ENCODE measurements at regions not wholly inside any gene's neighbourhood (a gene's known extent, or its start where the extent isn't known, plus 50 kb on each side); places are given as distances from the start of the nearest gene placed in this dataset.
"Not testable (repeated sequence)": the region's sequence is repeated elsewhere in the genome, so short reads cannot be mapped to it uniquely, and the experiment has no call there.

DNA sequence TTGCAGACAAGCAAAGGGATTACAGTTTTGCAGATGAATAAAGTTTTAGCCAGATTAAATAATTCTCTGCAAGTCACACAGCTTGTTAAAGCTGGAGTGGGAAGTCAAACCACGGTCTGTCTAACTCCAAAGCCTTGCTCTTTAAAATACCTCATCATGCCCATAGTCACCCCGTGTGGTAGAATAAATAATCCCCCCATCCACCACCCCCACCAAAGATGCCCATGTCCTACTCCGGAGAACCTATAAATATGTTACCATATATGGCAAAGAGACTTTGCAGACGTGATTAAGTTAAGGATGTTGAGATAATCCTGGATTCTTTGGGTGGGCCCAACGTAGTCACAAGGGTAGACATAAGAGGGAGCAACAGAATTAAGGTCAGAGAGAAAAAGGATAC, 118.7 kb downstream of the BEND2 start:
- intact Hi-C loops (cut with micrococcal nuclease) = no loop called here
- ATAC-seq (no peak), DNase-seq (no peak)

DNA sequence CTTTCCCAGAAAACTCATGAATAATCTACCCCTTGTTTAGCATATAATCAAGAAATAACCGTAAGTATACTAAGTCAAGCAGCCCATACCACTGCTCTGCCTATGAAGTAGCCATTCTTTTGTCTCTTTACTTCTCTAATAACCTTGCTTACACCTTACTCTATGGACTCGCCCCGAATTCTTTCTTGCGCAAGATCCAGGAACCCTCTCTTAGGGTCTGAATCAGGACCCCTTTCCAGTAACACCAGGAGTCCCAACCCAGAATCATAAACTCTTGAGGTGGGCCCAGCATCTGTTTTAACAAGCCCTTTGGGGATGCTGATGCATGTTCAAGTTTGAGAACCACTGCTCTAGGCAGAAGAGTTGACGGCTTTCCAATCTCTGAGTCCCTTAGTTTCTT, 119.6 kb downstream of the BEND2 start:
- intact Hi-C loops (cut with micrococcal nuclease) = no loop called here
- DNase-seq = no peak
- no peak for ATAC-seq

DNA sequence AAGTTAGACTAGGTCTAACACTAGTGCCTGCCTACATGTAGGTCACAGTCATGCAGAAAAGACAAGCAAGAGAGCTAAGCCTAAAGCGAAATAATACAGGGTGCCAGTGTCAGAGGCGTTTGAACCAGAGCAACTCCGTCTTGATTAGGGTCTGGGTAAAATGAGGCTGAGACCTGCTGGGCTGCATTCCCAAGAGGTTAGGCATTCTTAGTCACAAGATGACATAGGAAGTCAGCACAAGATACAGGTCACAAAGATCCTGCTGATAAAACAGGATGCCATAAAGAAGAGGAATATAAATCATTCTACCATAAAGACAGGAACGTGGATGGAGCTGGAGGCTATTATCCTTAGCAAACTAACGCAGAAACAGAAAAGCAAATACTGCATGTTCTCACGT, 120.9 kb downstream of the BEND2 start:
- no peak for ATAC-seq
- no peak for DNase-seq
- intact Hi-C loops (cut with micrococcal nuclease) = no loop called here

DNA sequence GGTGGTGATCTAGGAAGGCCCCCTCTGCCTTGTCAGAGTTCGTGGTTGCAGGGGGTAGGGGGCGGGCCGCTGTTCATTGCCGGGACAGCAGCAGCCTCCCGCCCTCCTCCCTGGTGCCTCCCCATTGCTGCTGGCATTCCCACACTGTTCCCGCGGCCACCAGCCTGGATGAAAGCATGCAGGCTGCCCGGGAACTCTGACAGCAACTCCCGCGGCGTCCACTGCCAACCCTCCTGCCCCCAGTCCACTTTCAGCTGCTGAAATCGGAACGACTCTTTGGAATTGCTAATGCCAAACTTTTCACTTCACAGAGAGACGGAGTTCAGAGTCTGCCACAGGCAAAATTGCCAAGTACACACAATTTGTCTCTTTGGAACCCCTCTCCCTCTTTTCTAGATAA, 121.9 kb downstream of the BEND2 start:
- ATAC-seq (peak; percentile 86), DNase-seq (peak; percentile 57)
- intact Hi-C loops (cut with micrococcal nuclease) = no loop called here

DNA sequence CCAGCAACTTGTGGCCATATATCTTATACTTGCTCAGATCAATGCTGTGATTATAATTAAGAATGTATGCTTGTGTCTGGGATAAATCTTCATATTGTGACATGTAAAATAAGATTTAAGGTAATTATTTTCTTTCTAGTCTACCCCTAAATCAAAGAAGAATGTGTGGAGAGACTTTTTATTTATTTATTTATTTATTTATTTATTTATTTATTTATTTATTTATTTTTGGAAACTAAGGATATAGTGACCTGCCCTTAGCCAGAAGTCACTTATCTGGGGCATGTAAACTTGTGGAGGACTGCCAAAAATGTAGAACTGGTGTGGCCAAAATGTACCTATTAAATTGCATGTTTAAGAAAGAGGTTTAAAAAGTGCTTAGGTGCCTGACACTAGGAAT, 144.3 kb downstream of the BEND2 start:
- no peak for DNase-seq
- no peak for ATAC-seq
- intact Hi-C loops (cut with micrococcal nuclease) = no loop called here

DNA sequence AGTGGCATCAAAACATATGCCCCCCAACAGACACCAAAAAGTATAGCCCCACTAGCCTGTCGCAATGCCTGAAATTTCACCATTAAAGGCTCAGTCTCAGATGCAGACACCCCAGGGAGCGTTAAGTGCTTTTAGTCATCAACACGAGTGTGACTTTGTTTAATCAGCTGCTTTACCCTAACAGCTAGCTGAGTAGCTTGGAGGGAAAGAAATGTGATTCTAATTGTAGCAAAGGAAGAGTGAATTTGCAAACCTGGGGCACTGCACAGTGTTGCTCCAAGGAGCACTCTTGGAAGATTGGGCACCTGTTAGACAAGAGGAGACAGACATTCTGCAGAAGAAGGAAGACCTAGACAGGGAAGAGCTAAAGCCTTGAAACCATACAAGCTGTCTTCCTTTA, 145.1 kb downstream of the BEND2 start:
- no peak for ATAC-seq
- intact Hi-C loops (cut with micrococcal nuclease) = no loop called here
- no peak for DNase-seq

DNA sequence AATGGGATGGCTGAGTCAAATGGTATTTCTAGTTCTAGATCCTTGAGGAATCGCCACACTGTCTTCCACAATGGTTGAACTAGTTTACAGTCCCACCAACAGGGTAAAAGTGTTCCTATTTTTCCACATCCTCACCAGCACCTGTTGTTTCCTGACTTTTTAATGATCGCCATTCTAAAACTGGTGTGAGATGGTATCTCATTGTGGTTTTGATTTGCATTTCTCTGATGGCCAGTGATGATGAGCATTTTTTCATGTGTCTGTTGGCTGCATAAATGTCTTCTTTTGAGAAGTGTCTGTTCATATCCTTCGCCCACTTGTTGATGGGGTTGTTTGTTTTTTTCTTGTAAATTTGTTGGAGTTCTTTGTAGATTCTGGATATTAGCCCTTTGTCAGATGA, 152.6 kb downstream of the BEND2 start:
- intact Hi-C loops (cut with micrococcal nuclease); DNase-seq; ATAC-seq: not testable (repeated sequence)

DNA sequence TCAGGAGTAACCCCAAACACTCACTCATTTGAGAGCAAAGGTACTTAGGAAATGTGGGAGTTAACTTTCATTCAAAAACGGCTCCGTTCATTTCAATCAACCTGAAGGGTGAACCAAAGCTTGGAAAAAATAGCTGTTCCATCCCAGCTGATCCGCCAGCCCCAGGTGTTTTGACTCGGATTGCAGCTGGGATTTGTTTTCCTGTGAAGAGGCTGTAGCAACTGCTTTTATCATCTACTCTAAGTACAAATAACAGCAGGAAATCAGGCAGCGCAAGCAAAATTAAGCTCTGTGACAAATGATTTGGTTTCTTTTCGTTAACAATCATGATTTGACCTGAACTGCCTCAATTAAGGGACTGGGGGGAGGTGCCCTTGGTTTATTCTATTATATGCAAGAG, 154.7 kb downstream of the BEND2 start:
- DNase-seq (no peak), ATAC-seq (no peak)
- intact Hi-C loops (cut with micrococcal nuclease) = no loop called here

DNA sequence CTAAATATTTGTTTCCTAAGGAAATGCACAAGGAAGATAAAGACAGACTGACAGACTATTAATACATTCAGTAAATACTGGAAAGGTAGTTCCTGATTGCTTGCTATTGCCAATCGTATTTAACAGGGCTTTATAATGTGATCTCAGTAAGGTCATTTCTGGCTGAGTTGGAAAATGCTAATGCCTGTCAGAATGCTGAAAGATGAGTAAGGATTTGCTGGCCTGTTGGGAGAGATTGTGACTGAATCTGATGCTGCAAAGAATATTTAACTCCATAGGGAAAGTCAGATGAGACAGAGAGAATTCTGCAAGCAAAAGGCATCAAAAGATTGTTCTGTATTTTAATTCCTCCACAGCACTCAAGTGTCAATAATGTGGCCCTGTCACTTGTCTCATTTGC, 169.0 kb downstream of the BEND2 start:
- intact Hi-C loops (cut with micrococcal nuclease) = no loop called here
- ATAC-seq = no peak

DNA sequence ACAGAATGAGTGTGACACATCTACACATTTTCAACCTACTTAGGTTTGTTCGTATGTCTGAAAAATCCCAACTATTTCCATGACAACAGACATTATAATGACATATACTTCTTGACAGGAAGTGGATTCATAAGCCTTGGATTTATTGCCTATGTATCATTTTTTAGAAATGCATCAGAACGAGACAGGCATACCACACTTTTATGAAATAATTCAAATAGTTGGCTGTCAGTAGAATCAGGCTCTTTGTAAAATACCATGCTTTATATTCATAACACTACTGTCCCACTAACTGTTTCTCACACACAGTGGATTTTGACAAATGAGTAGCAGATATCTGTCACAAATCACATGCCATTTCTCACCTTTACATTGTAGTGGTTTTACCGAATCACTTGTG, 173.2 kb downstream of the BEND2 start:
- intact Hi-C loops (cut with micrococcal nuclease) = no loop called here
- DNase-seq (no peak), ATAC-seq (no peak)

More for the DNA sequence above, 169.0 kb downstream of the BEND2 start:
- DNase-seq = no peak

DNA sequence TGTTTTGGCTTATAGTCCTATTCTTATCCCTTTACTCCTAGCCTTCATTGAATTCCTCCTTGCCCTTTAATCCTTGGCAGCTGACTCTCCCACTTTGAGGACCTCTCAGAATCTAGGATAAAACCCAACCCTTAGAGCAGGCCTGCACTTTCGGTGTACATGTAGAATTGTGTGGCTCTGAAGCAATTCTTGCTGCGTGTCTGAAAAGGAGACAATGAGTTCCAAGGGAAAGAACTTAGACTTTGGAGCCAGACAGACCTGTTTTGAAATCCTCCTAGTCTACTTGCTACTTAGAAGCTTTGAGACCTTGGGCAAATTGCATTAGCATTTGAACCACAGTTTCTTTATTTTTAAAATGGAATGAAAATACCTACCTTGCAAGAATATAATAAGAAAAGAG, 175.2 kb downstream of the BEND2 start:
- ATAC-seq = no peak
- intact Hi-C loops (cut with micrococcal nuclease) = no loop called here
- no peak for DNase-seq

DNA sequence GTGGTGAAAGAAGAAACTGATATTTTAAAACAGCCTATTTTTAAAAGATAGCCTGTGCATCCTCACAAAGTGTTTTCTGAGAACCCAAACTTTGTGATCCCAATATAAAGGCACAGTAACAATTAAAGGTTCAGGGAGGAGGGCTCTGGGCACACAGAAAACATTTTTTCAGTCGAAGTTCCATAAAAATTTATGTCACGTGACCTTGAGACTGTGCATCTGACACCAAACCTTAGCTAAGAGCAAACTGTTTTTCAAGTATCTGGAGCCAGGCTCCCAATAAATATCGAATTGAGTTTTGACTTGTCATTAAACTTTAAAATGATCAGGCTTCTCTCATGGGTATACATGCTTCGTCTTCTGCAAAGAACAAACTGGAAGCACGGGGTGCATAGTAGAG, 177.9 kb downstream of the BEND2 start:
- intact Hi-C loops (cut with micrococcal nuclease) = no loop called here
- no peak for ATAC-seq
- no peak for DNase-seq

DNA sequence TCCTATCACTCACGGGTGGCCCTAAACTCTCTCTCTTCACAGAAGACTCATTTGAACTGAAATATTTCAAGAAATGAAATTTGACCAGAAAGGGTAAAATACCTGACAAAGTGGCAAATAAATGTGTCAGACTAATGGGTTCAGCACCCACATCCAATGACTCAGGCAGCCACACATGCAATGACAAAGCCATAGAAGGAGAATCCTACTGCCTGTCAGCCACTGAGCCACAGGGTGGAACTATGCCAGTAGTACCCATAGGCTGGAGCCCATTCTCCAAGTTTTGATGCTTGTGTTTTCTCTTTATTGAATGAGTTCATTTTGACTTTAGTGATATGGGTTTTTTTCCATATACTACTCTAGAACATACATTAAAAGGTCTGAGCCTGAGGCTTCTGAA, 179.0 kb downstream of the BEND2 start:
- intact Hi-C loops (cut with micrococcal nuclease) = no loop called here
- ATAC-seq (no peak), DNase-seq (no peak)

DNA sequence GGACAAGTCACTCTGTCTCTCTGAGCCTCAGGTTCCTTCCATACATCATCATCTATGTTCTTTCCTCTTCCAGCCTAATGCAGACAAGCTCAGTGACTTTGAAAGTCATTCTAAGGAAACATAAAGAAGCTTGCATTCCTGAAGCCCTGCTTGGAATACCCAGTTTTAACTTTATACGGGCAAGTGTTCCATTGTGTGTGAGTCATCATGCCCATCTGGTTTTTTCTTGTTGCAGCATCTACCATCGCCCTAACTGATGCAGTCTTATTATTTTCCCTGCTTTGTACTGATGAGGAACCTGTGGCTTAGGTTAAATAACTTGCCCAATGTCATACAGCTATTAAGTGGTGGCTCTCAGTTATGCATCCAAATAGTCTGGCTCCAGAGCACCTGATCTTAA, 177.9 kb upstream of the RAI2 start:
- no peak for ATAC-seq
- intact Hi-C loops (cut with micrococcal nuclease) = no loop called here
- no peak for DNase-seq

DNA sequence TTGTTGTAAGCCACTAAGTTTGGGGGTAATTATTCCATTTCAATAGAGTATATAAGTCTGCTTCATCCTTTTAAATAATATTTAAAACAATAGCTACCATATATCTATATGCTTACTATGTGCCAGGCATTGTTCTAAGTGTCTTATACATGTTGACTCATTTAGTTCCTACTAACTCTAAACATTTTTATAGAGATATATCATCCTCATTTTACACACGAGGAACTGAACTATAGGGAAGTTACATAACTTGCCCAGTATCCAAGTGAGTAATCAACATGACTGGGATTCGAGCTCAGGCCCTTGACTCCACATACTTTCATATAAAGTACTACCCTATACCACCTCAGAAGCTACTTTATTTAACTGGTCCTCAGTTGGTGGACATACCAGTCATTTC, 175.3 kb upstream of the RAI2 start:
- no peak for DNase-seq
- intact Hi-C loops (cut with micrococcal nuclease) = no loop called here
- ATAC-seq = no peak

DNA sequence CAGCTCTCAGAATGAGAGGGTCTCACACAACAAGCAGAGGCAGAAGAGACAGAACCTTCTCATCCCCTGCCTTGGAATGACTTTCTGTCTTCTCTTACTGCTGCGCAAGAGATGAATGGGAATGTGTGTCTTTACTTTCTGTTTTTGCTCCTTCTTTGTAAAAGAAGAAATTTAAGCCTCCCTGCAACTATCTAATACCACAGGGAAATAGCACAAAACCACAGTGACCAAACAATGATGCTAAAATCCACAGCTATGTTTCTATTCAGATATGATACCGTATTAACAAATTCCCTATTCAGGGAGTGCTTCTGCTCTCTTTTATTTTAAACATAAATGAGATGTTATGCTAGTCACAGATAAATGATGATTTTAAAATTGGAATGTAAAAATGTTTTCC, 173.8 kb upstream of the RAI2 start:
- intact Hi-C loops (cut with micrococcal nuclease) = no loop called here

DNA sequence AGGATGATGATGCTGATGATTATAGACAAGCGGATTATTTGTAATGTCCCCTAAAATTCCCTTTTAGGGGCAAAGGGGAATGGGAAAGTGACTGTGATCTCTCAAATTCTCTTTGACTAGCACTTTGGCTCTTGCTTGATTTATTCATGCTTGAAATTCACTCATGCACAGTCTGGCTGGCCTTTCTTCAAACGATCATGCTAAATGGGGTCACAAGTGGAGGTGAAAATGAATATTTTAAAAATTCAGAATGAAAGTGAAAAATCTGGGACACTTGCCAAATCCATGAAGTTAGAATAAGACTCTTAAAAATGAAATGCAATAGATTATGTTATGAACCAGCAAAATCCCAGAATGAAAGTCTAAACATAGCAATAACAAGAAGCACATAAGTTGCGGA, 173.4 kb upstream of the RAI2 start:
- ATAC-seq (no peak), DNase-seq (no peak)
- intact Hi-C loops (cut with micrococcal nuclease) = no loop called here

More for the DNA sequence above, 173.8 kb upstream of the RAI2 start:
- ATAC-seq (no peak), DNase-seq (no peak)

DNA sequence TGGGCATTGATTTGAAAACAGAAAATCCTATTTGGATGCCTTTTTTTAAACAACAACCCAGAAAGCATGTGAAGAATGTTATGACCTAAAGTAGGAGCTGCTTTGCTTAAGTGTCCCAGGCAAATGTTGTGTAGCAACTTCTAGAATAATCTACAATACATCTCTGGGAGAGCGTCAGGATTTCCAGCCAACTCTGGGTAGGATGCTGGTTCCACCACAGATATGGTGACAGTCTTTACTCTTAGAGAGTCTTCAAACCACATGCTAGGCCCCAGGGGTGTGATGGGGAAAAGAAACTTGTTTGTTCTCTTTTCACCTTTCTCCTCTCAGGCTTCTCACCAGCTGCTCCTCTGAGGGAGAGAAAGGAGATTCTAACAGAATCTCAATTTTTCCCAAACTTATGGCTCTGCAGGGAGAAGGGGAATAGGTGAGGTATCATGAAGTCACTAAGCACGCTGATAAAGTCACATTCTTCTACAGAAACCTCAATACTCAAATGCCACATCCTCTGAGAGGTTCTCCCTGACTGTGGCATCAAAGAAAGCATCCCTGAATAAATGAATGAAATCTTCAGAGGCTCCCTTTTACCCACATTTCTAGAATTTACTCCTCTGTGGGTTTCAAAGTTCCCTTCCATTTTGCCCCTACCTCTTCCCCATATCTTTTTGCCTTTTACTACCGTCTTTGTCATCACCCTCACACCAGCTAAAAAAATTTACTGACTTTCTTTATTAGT, 171.6 kb upstream of the RAI2 start:
- intact Hi-C loops (cut with micrococcal nuclease) = no loop called here

DNA sequence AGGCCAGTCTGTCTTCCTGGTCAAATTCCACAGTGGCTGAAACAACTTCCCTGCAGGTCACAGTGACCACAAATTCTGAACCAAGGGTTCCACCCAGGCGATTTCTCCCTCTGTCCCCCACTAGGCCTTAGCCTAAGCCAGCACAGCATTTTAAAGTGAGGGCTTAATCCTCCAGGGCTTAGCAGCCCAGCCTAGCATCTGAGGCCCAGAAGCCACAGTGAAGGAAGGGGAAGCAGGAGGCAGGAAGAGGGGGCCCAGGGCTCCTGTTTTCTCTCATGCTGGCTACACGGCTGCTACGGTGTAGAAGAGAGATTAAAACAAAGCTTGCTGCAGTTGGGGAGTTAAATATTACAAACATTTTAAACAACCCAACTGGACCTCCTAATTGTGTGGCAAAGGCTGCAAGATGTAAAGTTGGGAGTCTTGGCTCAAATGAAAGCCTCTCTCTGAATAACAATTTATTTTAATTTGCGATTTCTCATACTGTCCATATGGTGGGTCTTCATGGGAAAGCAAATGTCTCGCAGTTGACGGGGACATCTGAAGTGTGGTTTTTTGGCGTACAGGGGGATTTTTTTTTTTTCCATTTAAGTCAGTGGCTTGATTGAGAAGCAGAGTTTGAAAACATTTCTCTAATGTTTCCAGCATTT, 170.8 kb upstream of the RAI2 start:
- no peak for ATAC-seq
- intact Hi-C loops (cut with micrococcal nuclease) = no loop called here
- DNase-seq = no peak

More for the DNA sequence above, 171.6 kb upstream of the RAI2 start:
- ATAC-seq (no peak), DNase-seq (no peak)

DNA sequence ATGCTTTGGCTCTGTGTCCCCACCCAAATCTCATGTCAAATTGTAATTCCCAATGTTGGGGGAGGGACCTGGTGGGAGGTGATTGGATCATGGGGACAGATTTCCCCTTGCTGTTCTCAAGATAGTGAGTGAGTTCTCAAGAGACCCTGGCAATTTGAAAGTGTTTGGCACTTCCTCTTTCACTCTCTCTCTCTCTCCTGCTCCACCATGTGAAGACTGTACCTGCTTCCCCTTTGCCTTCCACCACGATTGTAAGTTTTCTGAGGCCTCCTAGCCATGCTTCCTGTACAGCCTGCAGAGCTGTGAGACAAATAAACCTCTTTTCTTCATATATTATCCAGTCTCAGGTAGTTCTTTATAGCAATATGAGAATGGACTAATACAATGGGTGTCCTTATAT, 169.6 kb upstream of the RAI2 start:
- ATAC-seq; DNase-seq; intact Hi-C loops (cut with micrococcal nuclease): not testable (repeated sequence)

DNA sequence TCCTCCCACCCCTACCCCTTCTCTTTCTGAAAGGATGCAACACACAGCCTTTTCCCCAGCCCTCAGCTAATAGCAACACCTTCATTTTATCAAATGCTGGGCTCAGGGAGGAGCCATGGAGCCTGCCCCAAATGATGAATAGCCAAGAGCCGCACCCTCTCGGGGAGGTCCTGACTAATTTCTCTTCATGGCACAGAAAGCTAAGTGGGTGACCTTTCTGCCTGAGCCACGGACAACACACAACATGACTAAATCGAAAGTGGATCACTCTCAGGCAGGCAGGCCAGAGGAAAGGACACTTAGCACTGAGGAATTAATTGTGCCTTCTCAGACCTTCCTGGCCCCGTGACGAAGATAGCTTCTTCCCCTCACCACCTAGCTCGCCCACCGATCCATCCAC, 165.1 kb upstream of the RAI2 start:
- intact Hi-C loops (cut with micrococcal nuclease) = no loop called here
- peak; percentile 79 for ATAC-seq
- DNase-seq = no peak

Measured in left ventricle myocardium superior (tissue), 1 donor.